ENCODE measurements at regions not wholly inside any gene's neighbourhood (a gene's known extent, or its start where the extent isn't known, plus 50 kb on each side); places are given as distances from the start of the nearest gene placed in this dataset.

DNA sequence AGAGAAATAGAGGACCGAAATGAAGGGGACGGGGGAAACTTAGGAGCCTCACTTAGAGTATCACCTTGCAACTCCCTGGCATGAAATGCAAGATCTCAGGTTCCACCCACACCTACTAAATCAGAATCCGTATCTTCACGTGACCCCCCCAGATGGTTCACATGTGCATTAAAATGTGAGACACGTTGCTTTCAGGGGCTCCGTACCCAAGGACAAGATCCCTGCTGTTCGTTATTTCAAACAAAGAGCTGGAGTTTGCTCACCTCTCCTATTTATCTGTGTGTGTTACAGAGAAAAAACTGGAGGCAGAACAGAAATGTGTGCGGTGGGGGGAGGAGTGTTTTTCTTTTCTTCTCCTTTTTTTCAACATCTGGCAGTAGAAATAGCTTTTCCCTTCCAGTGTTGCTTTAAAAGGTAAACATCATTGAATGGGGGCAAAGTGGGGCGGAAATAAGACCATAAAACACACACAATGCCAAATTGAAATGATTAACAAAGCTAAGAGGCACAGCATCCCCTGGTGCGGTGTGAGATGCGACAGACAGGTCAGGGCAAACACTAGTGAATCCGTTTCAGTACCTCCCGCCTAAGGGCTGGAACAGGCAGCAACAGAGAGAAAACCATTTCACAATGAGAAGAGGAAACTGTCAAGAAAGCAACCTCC, 145.4 kb downstream of the SOX9 start:
- TF ChIP-seq, protein P1, sequence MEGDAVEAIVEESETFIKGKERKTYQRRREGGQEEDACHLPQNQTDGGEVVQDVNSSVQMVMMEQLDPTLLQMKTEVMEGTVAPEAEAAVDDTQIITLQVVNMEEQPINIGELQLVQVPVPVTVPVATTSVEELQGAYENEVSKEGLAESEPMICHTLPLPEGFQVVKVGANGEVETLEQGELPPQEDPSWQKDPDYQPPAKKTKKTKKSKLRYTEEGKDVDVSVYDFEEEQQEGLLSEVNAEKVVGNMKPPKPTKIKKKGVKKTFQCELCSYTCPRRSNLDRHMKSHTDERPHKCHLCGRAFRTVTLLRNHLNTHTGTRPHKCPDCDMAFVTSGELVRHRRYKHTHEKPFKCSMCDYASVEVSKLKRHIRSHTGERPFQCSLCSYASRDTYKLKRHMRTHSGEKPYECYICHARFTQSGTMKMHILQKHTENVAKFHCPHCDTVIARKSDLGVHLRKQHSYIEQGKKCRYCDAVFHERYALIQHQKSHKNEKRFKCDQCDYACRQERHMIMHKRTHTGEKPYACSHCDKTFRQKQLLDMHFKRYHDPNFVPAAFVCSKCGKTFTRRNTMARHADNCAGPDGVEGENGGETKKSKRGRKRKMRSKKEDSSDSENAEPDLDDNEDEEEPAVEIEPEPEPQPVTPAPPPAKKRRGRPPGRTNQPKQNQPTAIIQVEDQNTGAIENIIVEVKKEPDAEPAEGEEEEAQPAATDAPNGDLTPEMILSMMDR (IDR thresholded peaks at IDR 0.05) = no peak
- TF ChIP-seq POLR2AphosphoS5 (IDR thresholded peaks at IDR 0.05; ENCODE audit: insufficient read depth in 1 of 2, low read depth in 1 of 2) = no peak

Data from vagina (tissue), 2 donors.